GM23338 (cell line): ENCODE measurements at regions not wholly inside any gene's neighbourhood (a gene's known extent, or its start where the extent isn't known, plus 50 kb on each side); places are given as distances from the start of the nearest gene placed in this dataset.

ENCODE experiments used
- ATAC-seq: fragments of 200-7000 bp; cut with Tn5 transposase; 3 replicates; pipeline ENCODE4 v1.9.1; 2020
- DNase-seq: peaks from one replicate; pipeline ENCODE4 v3.0.0-alpha.2; 2015; ENCODE audit warnings: low spot score
- H2AFZ ChIP-seq: fragments of 200-600 bp; sonication (generic); 2 replicates; pipeline ENCODE4 v1.8.0; 2016; ENCODE audit warnings: antibody characterized with exemption, mild to moderate bottlenecking, moderate library complexity
- H3F3A ChIP-seq: fragments of 200-600 bp; sonication (generic); replicated peaks from 2 replicates; pipeline ENCODE4 v1.8.0; 2017; ENCODE audit warnings: antibody characterized with exemption, mixed run types, low read depth
- H3K27ac ChIP-seq: fragments of 200-600 bp; sonication (generic); 2 replicates; pipeline ENCODE4 v1.6.1; 2016; ENCODE audit warnings: low read depth
- H3K27me3 ChIP-seq: fragments of 200-600 bp; sonication (generic); 2 replicates; pipeline ENCODE4 v1.8.0; 2016; ENCODE audit warnings: mild to moderate bottlenecking, mixed run types, moderate library complexity; ENCODE audit not compliant: insufficient read depth
- H3K36me3 ChIP-seq: fragments of 200-600 bp; sonication (generic); 2 replicates; pipeline ENCODE4 v1.8.0; 2016; ENCODE audit warnings: mild to moderate bottlenecking; ENCODE audit not compliant: insufficient read depth
- H3K4me1 ChIP-seq: fragments of 200-600 bp; sonication (generic); 2 replicates; pipeline ENCODE4 v1.8.0; 2016; ENCODE audit warnings: mild to moderate bottlenecking, moderate library complexity; ENCODE audit not compliant: insufficient read depth
- H3K4me2 ChIP-seq: fragments of 200-600 bp; sonication (generic); 2 replicates; pipeline ENCODE4 v1.7.1; 2017; ENCODE audit warnings: mixed run types
- H3K4me3 ChIP-seq: fragments of 200-600 bp; sonication (generic); 2 replicates; pipeline ENCODE4 v1.6.1; 2016; ENCODE audit warnings: mixed run types
- H3K79me2 ChIP-seq: fragments of 200-600 bp; sonication (generic); replicated peaks from 2 replicates; pipeline ENCODE4 v1.8.0; 2017; ENCODE audit warnings: mild to moderate bottlenecking; ENCODE audit not compliant: insufficient read depth
- H3K9me2 ChIP-seq: fragments of 200-600 bp; sonication (generic); 2 replicates; pipeline ENCODE4 v1.8.0; 2017; ENCODE audit not compliant: insufficient read depth
- H4K20me1 ChIP-seq: fragments of 200-600 bp; sonication (generic); replicated peaks from 2 replicates; pipeline ENCODE4 v1.8.0; 2017; ENCODE audit warnings: mild to moderate bottlenecking; ENCODE audit not compliant: insufficient read depth
- H3K27ac Mint-ChIP-seq: 2 replicates; pipeline ENCODE4 v1.8.0; 2020; ENCODE audit warnings: inconsistent platforms, mild to moderate bottlenecking, moderate library complexity, mixed read lengths
- H3K27me3 Mint-ChIP-seq: 3 replicates; pipeline ENCODE4 v1.8.0; 2022; ENCODE audit warnings: low read depth, mild to moderate bottlenecking, moderate library complexity, mixed read lengths, inconsistent platforms; ENCODE audit not compliant: insufficient read depth, poor library complexity
- H3K36me3 Mint-ChIP-seq: 3 replicates; pipeline ENCODE4 v1.8.0; 2021; ENCODE audit warnings: low read depth, mild to moderate bottlenecking, inconsistent platforms, moderate library complexity, mixed read lengths
- H3K4me1 Mint-ChIP-seq: 3 replicates; pipeline ENCODE4 v1.8.0; 2020; ENCODE audit warnings: mild to moderate bottlenecking, inconsistent platforms, mixed read lengths
- H3K4me3 Mint-ChIP-seq: 3 replicates; pipeline ENCODE4 v1.8.0; 2021; ENCODE audit warnings: moderate library complexity, mild to moderate bottlenecking, inconsistent platforms, mixed read lengths
- H3K9me3 Mint-ChIP-seq: 3 replicates; pipeline ENCODE4 v1.8.0; 2020; ENCODE audit warnings: moderate library complexity, mild to moderate bottlenecking, inconsistent platforms, mixed read lengths
- CREB1 ChIP-seq: fragments of 250-450 bp; sonication (Bioruptor Pico); IDR thresholded peaks from 2 replicates; pipeline ENCODE4 v1.5.0; 2020; ENCODE audit warnings: low read depth, mild to moderate bottlenecking, moderate library complexity
- ETS1 ChIP-seq: IDR thresholded peaks from 2 replicates; pipeline ENCODE4 v1.6.1; 2016; ENCODE audit warnings: antibody characterized with exemption
- NANOG ChIP-seq: IDR thresholded peaks from 2 replicates; pipeline ENCODE4 v1.6.1; 2016; ENCODE audit warnings: antibody characterized with exemption, borderline replicate concordance
- STAT1 ChIP-seq: IDR thresholded peaks from one replicate; pipeline ENCODE4 v1.6.1; 2016; ENCODE audit warnings: antibody characterized with exemption; ENCODE audit not compliant: unreplicated experiment
- ZNF114 ChIP-seq: fragments of 250-450 bp; sonication (Bioruptor Pico); IDR thresholded peaks from 2 replicates; pipeline ENCODE4 v1.5.0; 2020; ENCODE audit warnings: mild to moderate bottlenecking, moderate library complexity
- ZNF462 ChIP-seq: fragments of 250-450 bp; sonication (Bioruptor Pico); IDR thresholded peaks from 2 replicates; pipeline ENCODE4 v1.5.0; 2020; ENCODE audit warnings: mild to moderate bottlenecking, moderate library complexity

GRCh38 chr1:102084771-102085535 is 88.2 kb upstream of the OLFM3 start (continued):
- TF ChIP-seq ZNF462 (CRISPR knock-in tag) (no peak), CREB1 (CRISPR knock-in tag) (no peak)

GRCh38 chr1:102083192-102083591 is 86.5 kb upstream of the OLFM3 start:
- no peak overlapping the region for H3K27ac ChIP-seq
- H3K4me1 ChIP-seq, result no peaks in the 10 kb centered on the region
- no peaks in the 10 kb centered on the region for H3K79me2 ChIP-seq
- H3K9me2 ChIP-seq, result peaks cover 11% of the 10 kb centered on the region; the same call in 1 of the 2 replicates
- H3K27me3 ChIP-seq, result no peaks in the 10 kb centered on the region
- Mint-ChIP-seq H3K27me3 (no peaks in the 10 kb centered on the region), H3K4me3 (no peak overlapping the region), H3K36me3 (peaks cover 11% of the 10 kb centered on the region), H3K27ac (no peak overlapping the region), H3K4me1 (no peaks in the 10 kb centered on the region), H3K9me3 (peaks cover 11% of the 10 kb centered on the region)
- no peak overlapping the region for H3K4me3 ChIP-seq
- no peaks in the 10 kb centered on the region for H3F3A ChIP-seq
- H2AFZ ChIP-seq, result peak overlapping the region; percentile 43; the same call in 1 of the 2 replicates
- ATAC-seq (no peak), DNase-seq (no peak)
- TF ChIP-seq STAT1, result no peak
- TF ChIP-seq CREB1 (CRISPR knock-in tag), result no peak
- no peak for TF ChIP-seq NANOG
- no peak for TF ChIP-seq ZNF114 (CRISPR knock-in tag)
- TF ChIP-seq ETS1, result no peak
- no peak overlapping the region for H3K4me2 ChIP-seq
- H4K20me1 ChIP-seq, result no peaks in the 10 kb centered on the region
- H3K36me3 ChIP-seq, result no peaks in the 10 kb centered on the region
